ENCODE measurements at regions not wholly inside any gene's neighbourhood (a gene's known extent, or its start where the extent isn't known, plus 50 kb on each side); places are given as distances from the start of the nearest gene placed in this dataset.
"Not testable (repeated sequence)": the region's sequence is repeated elsewhere in the genome, so short reads cannot be mapped to it uniquely, and the experiment has no call there.

GRCh38 chr3:105139881-105140560 lies 226.7 kb upstream of the ALCAM start:
- H3K4me3 ChIP-seq: no peak overlapping the region
- no peaks in the 10 kb centered on the region for H3K4me1 ChIP-seq
- no peak overlapping the region for H3K27ac ChIP-seq
- no peak for DNase-seq
- no peaks in the 10 kb centered on the region for H3K36me3 ChIP-seq
- H3K9me3 ChIP-seq: no peaks in the 10 kb centered on the region
- no peaks in the 10 kb centered on the region for H3K27me3 ChIP-seq
- intact Hi-C loops (cut with DNase I; ENCODE audit: low total_unique reads): no loop called here
- TF ChIP-seq CTCF (IDR thresholded peaks at IDR 0.05) (no peak), POLR2A (IDR thresholded peaks at IDR 0.05) (no peak)

GRCh38 chr3:105140899-105141367 lies 225.8 kb upstream of the ALCAM start:
- Histone ChIP-seq H3K9me3 (no peaks in the 10 kb centered on the region), H3K36me3 (no peaks in the 10 kb centered on the region), H3K4me1 (no peaks in the 10 kb centered on the region), H3K4me3 (no peak overlapping the region), H3K27me3 (no peaks in the 10 kb centered on the region), H3K27ac (no peak overlapping the region)
- DNase-seq: no peak
- intact Hi-C loops (cut with DNase I; ENCODE audit: low total_unique reads): no loop called here
- TF ChIP-seq CTCF (IDR thresholded peaks at IDR 0.05): no peak

GRCh38 chr3:105144837-105145236 lies 221.9 kb upstream of the ALCAM start:
- H3K4me1 ChIP-seq: no peaks in the 10 kb centered on the region
- no peak overlapping the region for H3K4me3 ChIP-seq
- no peaks in the 10 kb centered on the region for H3K27me3 ChIP-seq
- intact Hi-C loops (cut with DNase I; ENCODE audit: low total_unique reads): no loop called here
- H3K36me3 ChIP-seq: no peaks in the 10 kb centered on the region
- no peak for TF ChIP-seq CTCF (IDR thresholded peaks at IDR 0.05)
- no peak for TF ChIP-seq POLR2A (IDR thresholded peaks at IDR 0.05)
- no peak overlapping the region for H3K27ac ChIP-seq
- no peak for DNase-seq
- H3K9me3 ChIP-seq: no peaks in the 10 kb centered on the region

GRCh38 chr3:105145511-105145910 lies 221.2 kb upstream of the ALCAM start:
- Histone ChIP-seq H3K36me3 (no peaks in the 10 kb centered on the region), H3K4me3 (no peak overlapping the region), H3K4me1 (no peaks in the 10 kb centered on the region), H3K9me3 (no peaks in the 10 kb centered on the region), H3K27ac (no peak overlapping the region), H3K27me3 (no peaks in the 10 kb centered on the region)
- intact Hi-C loops (cut with DNase I; ENCODE audit: low total_unique reads): no loop called here
- no peak for TF ChIP-seq CTCF (IDR thresholded peaks at IDR 0.05)
- no peak for TF ChIP-seq POLR2A (IDR thresholded peaks at IDR 0.05)
- DNase-seq: no peak

- H3K4me1 ChIP-seq; H3K9me3 ChIP-seq; H3K4me3 ChIP-seq; H3K27ac ChIP-seq; DNase-seq; H3K27me3 ChIP-seq; intact Hi-C loops (cut with DNase I; ENCODE audit: low total_unique reads); H3K36me3 ChIP-seq: not testable (repeated sequence)
These were observed 217.5 kb upstream of the ALCAM start for GRCh38 chr3:105149197-105149596.

- DNase-seq: no peak
- Histone ChIP-seq H3K4me3 (no peak overlapping the region), H3K4me1 (no peaks in the 10 kb centered on the region), H3K27me3 (no peaks in the 10 kb centered on the region), H3K27ac (no peak overlapping the region), H3K9me3 (no peaks in the 10 kb centered on the region), H3K36me3 (no peaks in the 10 kb centered on the region)
- intact Hi-C loops (cut with DNase I; ENCODE audit: low total_unique reads): no loop called here
- TF ChIP-seq CTCF (IDR thresholded peaks at IDR 0.05): no peak
These were observed 213.7 kb upstream of the ALCAM start for GRCh38 chr3:105152987-105153386.
